Neutrophil (primary cell): ENCODE measurements at regions not wholly inside any gene's neighbourhood (a gene's known extent, or its start where the extent isn't known, plus 50 kb on each side); places are given as distances from the start of the nearest gene placed in this dataset.
"Not testable (repeated sequence)": the region's sequence is repeated elsewhere in the genome, so short reads cannot be mapped to it uniquely, and the experiment has no call there.

Experiments
- H3K27ac ChIP-seq: fragments of 200-600 bp; sonication (generic); 2 replicates; pipeline ENCODE4 v1.5.1; 2016; ENCODE audit warnings: mild to moderate bottlenecking, moderate library complexity
- H3K27me3 ChIP-seq: fragments of 200-600 bp; sonication (generic); 2 replicates; pipeline ENCODE4 v1.6.0; 2016; ENCODE audit warnings: mild to moderate bottlenecking
- H3K36me3 ChIP-seq: fragments of 200-600 bp; sonication (generic); 2 replicates; pipeline ENCODE4 v1.5.1; 2017
- H3K4me1 ChIP-seq, 2 experiments: fragments of 200-600 bp in 1 of 2; sonication (generic) in 1 of 2; 1 replicate in 1 of 2; 2 replicates in 1 of 2; pipeline versions ENCODE4 v1.5.1 to v1.6.1; 2013 to 2016; ENCODE audit warnings: low read depth in 1 of 2, low read length in 1 of 2, mild to moderate bottlenecking in 1 of 2, moderate library complexity in 1 of 2; ENCODE audit not compliant: control insufficient read depth in 1 of 2, insufficient read depth in 1 of 2
- H3K4me3 ChIP-seq, 2 experiments: fragments of 200-600 bp in 1 of 2; sonication (generic) in 1 of 2; 1 replicate in 1 of 2; 2 replicates in 1 of 2; pipeline ENCODE4 v1.5.1; 2013 to 2016; ENCODE audit warnings: low read depth in 1 of 2, low read length in 1 of 2, mild to moderate bottlenecking in 1 of 2, moderate library complexity in 1 of 2
- H3K9me3 ChIP-seq: fragments of 200-600 bp; sonication (generic); 2 replicates; pipeline ENCODE4 v1.5.1; 2016
- TF ChIP-seq, protein P1 (sequence below): fragments of 200-600 bp; sonication (generic); IDR thresholded peaks from 2 replicates; pipeline ENCODE4 v1.5.1; 2016; ENCODE audit warnings: antibody characterized with exemption

DNA sequence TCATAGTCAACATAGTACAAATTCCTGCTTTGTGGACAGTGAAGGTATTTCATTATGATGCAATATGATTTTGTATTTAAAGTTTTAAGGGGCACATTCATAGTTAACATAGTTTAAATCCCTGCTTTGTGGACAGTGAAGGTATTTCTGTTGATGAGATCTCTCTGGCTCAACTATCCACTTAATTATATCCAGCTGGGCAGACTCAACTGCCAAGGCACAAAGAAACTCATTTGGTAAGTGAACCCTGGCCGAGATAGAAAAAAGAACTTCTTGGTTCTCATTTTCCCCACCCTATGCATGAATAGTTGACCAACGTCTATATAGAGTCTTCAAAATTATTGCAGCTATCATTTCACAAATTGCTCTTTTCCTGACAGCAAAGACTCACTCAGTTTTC, 1194.6 kb downstream of the NCAM2 start:
- no peaks in the 10 kb centered on the region for H3K36me3 ChIP-seq
- no peak overlapping the region for H3K27ac ChIP-seq
- no peaks in the 10 kb centered on the region for H3K4me1 ChIP-seq
- TF ChIP-seq, protein P1, sequence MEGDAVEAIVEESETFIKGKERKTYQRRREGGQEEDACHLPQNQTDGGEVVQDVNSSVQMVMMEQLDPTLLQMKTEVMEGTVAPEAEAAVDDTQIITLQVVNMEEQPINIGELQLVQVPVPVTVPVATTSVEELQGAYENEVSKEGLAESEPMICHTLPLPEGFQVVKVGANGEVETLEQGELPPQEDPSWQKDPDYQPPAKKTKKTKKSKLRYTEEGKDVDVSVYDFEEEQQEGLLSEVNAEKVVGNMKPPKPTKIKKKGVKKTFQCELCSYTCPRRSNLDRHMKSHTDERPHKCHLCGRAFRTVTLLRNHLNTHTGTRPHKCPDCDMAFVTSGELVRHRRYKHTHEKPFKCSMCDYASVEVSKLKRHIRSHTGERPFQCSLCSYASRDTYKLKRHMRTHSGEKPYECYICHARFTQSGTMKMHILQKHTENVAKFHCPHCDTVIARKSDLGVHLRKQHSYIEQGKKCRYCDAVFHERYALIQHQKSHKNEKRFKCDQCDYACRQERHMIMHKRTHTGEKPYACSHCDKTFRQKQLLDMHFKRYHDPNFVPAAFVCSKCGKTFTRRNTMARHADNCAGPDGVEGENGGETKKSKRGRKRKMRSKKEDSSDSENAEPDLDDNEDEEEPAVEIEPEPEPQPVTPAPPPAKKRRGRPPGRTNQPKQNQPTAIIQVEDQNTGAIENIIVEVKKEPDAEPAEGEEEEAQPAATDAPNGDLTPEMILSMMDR: no peak
- no peaks in the 10 kb centered on the region for H3K27me3 ChIP-seq
- no peak overlapping the region for H3K4me3 ChIP-seq
- H3K9me3 ChIP-seq: no peaks in the 10 kb centered on the region

- H3K4me1 ChIP-seq, H3K27me3 ChIP-seq, H3K36me3 ChIP-seq, H3K27ac ChIP-seq, H3K9me3 ChIP-seq, H3K4me3 ChIP-seq: not testable (repeated sequence)
These were observed 1196.8 kb downstream of the NCAM2 start for GRCh38 chr21:22194986-22195385.

DNA sequence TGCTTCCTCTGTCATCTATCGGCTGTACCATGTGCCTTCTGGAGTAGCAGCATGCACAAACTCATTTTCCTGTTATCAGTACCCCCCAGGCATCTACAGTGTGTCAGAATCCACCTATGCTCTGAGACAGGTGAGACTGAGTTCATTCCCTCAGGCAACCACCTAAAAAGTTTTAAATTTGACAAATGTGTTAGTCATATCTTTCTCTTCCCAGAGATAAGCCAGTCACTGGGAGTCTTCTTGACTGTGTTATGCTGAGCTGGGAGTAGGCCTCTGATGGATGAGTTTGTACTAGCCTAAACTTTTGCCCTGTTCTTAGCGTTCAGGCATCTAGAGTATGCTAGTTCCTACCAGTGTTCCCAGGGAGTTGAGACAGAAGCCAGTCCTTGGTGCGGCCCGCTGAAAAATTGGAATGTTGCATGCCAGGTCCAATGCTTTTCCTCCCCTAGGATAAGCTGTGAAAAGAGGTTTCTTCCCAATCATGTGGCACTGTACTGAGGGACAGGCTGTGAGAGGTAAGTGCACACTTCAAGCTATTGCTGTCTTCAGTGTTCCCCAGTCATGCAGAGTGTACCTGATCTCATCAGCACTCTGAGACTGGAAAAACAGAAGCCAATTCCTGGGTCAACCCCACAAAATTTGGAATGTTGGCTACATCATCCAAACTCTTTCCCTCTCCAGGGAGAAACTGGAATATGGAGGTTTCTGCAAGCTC, 1202.3 kb downstream of the NCAM2 start:
- no peak overlapping the region for H3K27ac ChIP-seq
- H3K9me3 ChIP-seq: no peaks in the 10 kb centered on the region
- TF ChIP-seq, protein P1: no peak
- H3K36me3 ChIP-seq: no peaks in the 10 kb centered on the region
- H3K4me3 ChIP-seq: no peak overlapping the region
- H3K4me1 ChIP-seq: no peaks in the 10 kb centered on the region
- H3K27me3 ChIP-seq: no peaks in the 10 kb centered on the region

GRCh38 chr21:22201126-22201525, 1202.9 kb downstream of the NCAM2 start:
- H3K4me3 ChIP-seq: no peak overlapping the region
- no peaks in the 10 kb centered on the region for H3K4me1 ChIP-seq
- TF ChIP-seq, protein P1: no peak
- H3K27me3 ChIP-seq: no peaks in the 10 kb centered on the region
- H3K9me3 ChIP-seq: no peaks in the 10 kb centered on the region
- H3K36me3 ChIP-seq: no peaks in the 10 kb centered on the region
- H3K27ac ChIP-seq: no peak overlapping the region

DNA sequence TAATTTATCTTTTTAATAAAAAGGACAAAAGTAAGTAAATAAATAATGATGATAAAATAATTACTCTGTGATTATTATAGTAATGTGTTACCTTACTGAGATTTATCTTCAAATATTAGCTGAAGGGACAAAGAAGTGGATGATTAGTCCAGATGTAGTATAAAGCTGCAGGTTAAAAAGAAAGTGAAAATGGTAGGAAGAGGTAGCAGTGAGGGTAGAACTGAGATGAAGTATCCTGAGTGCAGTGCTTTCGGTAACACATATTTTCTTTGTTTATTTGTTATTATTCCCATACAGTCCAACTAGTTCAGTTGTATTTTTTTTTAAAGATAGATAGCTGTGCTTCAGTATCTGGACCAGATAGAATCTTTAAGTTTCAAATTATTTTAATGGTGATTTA, 1203.5 kb downstream of the NCAM2 start:
- Histone ChIP-seq H3K9me3 (no peaks in the 10 kb centered on the region), H3K4me1 (no peaks in the 10 kb centered on the region), H3K27ac (no peak overlapping the region), H3K36me3 (no peaks in the 10 kb centered on the region), H3K27me3 (no peaks in the 10 kb centered on the region), H3K4me3 (no peak overlapping the region)
- TF ChIP-seq, protein P1: no peak

DNA sequence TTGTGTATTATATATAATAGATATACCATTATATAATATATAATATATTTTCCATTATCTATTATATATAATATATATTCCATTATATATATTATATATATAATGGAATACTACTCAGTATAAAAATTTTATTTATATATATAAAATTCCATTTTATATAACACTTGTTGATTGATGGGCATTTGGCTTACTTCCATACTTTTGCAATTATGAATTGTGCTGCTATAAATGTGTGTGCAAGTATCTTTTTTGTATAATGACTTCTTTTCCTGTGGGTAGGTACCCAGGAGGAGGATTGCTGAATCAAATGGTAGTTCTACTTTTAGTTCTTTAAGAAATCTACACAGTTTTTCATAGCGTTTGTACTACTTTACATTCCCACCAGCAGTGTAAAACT, 1211.1 kb downstream of the NCAM2 start:
- Histone ChIP-seq H3K9me3 (no peaks in the 10 kb centered on the region), H3K27me3 (no peaks in the 10 kb centered on the region), H3K27ac (no peak overlapping the region), H3K4me1 (no peaks in the 10 kb centered on the region), H3K4me3 (no peak overlapping the region), H3K36me3 (no peaks in the 10 kb centered on the region)
- TF ChIP-seq, protein P1: no peak
